NCI-H526 treated with DMSO at 0.1 percent for 48 hours (cell line): ENCODE measurements at regions not wholly inside any gene's neighbourhood (a gene's known extent, or its start where the extent isn't known, plus 50 kb on each side); places are given as distances from the start of the nearest gene placed in this dataset.

Experiments
- DNase-seq: peaks from one replicate; lab custom pipeline; 2025; lab: John Stamatoyannopoulos, UW

GRCh38 chr4:187417721-187418120 lies 577.9 kb upstream of the ZFP42 start:
- DNase-seq, result no peak

GRCh38 chr4:187422655-187423054 lies 572.9 kb upstream of the ZFP42 start:
- DNase-seq, result no peak

GRCh38 chr4:187424636-187425035 lies 570.9 kb upstream of the ZFP42 start:
- no peak for DNase-seq

GRCh38 chr4:187426511-187426910 lies 569.1 kb upstream of the ZFP42 start:
- DNase-seq, result no peak

- DNase-seq, result no peak
These were observed 563.3 kb upstream of the ZFP42 start for GRCh38 chr4:187432310-187432709.

GRCh38 chr4:187433141-187433540 lies 562.4 kb upstream of the ZFP42 start:
- DNase-seq, result no peak

GRCh38 chr4:187436251-187436650 lies 559.3 kb upstream of the ZFP42 start:
- no peak for DNase-seq

- DNase-seq, result no peak
These were observed 551.5 kb upstream of the ZFP42 start for GRCh38 chr4:187444061-187444460.

GRCh38 chr4:187449702-187450101 lies 545.9 kb upstream of the ZFP42 start:
- DNase-seq, result no peak

- DNase-seq, result no peak
These were observed 543.8 kb upstream of the ZFP42 start for GRCh38 chr4:187451776-187452175.

- DNase-seq, result no peak
These were observed 535.6 kb upstream of the ZFP42 start for GRCh38 chr4:187460016-187460415.

- DNase-seq, result no peak
These were observed 531.0 kb upstream of the ZFP42 start for GRCh38 chr4:187464573-187464972.

GRCh38 chr4:187467224-187467623 lies 528.3 kb upstream of the ZFP42 start:
- no peak for DNase-seq

GRCh38 chr4:187469627-187470026 lies 525.9 kb upstream of the ZFP42 start:
- no peak for DNase-seq

GRCh38 chr4:187470061-187470460 lies 525.5 kb upstream of the ZFP42 start:
- DNase-seq, result no peak

- no peak for DNase-seq
These were observed 521.3 kb upstream of the ZFP42 start for GRCh38 chr4:187474238-187474637.

- DNase-seq, result no peak
These were observed 519.7 kb upstream of the ZFP42 start for GRCh38 chr4:187475901-187476300.

GRCh38 chr4:187477224-187477623 lies 518.3 kb upstream of the ZFP42 start:
- no peak for DNase-seq

- no peak for DNase-seq
These were observed 517.1 kb upstream of the ZFP42 start for GRCh38 chr4:187478292-187479140.

- DNase-seq, result no peak
These were observed 516.1 kb upstream of the ZFP42 start for GRCh38 chr4:187479511-187479910.

- DNase-seq, result peak; percentile 36
These were observed 515.1 kb upstream of the ZFP42 start for GRCh38 chr4:187480146-187481145.

- no peak for DNase-seq
These were observed 511.4 kb upstream of the ZFP42 start for GRCh38 chr4:187484186-187484585.

GRCh38 chr4:187485676-187486075 lies 509.9 kb upstream of the ZFP42 start:
- no peak for DNase-seq
